ENCODE measurements at regions not wholly inside any gene's neighbourhood (a gene's known extent, or its start where the extent isn't known, plus 50 kb on each side); places are given as distances from the start of the nearest gene placed in this dataset.

DNA sequence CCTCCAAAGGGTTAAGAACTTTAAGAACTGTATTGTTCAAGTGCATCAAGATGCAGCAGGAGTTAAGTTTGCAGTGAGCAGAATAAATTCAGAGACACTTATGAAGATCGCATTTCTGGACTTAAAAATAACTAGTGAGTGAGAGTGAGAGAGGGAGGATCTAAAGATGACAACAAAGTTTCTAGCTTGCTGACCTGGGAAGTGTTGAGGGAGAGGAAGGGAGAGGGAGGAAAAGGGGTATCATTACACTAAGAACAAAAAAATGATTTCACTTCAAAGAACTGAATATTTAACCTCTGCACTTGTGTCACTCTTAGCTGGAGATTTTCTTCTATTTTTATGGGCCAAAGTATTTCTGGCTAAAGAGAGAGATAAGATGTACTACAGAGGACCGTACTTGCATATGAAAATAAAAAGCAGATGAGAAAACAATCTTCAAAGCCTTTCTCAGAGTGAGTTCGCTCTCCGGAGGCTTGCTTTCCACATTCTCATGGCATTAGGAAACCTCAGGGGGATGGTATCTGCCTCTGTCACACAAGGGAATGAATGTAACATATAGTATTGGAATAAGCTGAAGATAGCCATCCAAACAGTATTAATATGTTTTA, 91.4 kb upstream of the TJP1 start:
- no peak for DNase-seq

DNA sequence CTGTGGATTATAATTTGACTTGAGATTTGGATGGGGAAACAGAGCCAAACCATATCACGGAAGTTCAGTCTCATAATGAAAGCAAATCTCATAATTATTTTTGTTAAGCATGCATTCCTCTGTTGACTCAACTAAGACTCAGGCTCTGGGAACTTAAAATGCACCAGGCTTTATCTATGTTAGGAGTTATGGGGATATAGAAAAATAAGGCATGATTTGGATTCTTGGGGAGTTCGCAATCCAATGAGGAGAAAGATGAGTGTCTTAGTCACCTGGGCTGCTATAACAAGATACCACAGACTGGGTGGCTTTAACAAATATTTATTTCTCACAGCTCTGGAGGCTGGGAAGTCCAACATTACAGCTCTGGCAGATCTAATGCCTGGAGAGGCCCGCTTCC, 89.4 kb upstream of the TJP1 start:
- no peak for DNase-seq

DNA sequence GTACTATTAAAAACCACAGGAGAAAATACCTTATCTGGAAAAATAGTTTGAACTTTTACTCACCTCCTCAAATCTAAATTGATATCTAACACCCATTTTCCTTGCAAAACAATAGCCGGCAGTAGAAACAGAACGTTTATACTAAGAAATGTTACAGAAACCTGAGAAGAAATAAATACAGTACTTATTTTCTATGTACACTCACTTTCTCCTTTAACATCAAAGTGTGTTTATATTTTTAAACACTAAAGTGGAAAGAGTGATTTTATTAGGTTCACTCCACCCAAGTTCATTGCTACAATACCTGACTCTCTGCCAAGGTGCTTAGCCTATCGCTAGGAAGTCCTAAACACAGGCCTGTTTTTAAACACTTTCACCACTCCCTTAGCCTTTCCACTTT, 87.8 kb upstream of the TJP1 start:
- DNase-seq, result no peak

DNA sequence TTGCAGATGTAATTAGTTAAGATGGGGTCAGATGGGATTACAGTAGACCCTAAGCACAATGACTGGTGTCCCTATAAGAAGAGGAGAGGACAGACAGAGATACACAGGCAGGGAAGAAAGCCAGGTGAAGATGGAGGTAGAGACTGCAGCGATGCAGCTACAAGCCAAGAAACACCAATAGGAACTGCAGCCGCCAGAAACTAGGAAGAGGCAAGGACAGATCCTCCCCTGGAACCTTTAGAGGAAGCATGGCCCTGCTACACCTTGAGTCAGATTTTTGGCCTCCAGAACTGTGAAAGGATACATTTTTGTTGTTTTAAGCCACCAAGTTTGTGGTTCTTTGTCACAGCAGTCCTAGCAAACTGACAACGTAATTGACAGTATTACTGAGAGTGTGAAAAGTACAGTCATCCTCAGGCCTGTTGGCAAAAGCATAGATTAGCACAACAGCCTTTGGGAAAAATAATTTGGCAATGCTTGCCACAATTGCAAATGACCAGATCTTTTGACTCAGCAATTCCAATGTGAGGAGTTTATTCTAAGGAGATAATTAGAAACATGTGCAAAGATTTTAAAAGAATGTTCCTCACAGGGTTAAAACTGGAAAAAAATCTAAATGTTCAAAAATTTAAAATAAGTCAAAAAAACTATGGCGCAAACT, 82.6 kb upstream of the TJP1 start:
- no peak for DNase-seq

- no peak for DNase-seq
Measured at GRCh38 chr15:29903785-29904464, 81.7 kb upstream of the TJP1 start.

DNA sequence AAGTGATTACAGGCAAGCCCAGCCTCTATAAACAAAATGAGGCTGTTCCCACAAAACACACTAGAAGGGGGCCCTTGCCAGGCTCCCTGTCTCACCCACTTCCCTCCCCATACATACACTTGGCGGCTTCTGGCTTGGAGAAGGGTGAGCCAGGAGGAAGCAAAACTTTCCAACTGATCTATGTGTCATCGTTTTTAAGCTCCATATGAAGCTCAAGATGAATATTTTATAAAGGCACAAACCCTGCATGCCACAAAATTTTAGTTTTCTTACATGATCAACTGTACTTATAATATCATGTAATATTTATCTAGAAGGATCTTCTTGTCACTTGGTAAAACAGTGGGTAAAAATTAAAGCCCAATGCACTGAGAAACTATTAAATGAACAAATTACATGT, 80.8 kb upstream of the TJP1 start:
- DNase-seq, result no peak

- no peak for DNase-seq
Measured at GRCh38 chr15:29900237-29901189, 78.2 kb upstream of the TJP1 start.

GRCh38 chr15:29896062-29896461, 73.8 kb upstream of the TJP1 start:
- DNase-seq, result no peak

DNA sequence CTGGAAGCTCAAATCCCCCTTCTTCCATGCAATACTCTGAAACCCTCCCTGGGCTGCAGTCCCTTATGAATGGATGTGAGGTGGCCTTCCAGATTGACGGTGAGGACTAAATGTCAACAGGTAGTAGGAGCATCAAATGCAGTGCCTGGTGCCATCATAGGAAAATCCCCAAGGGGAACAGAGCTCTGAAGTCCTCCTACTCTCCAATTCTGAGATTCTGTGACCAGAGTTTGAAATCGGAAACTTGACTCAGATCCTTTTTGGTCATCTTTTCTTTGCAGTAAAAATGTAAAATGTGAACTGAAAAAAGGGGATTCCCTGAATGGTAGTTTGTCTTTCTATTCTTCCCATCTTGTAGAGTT, 68.8 kb upstream of the TJP1 start:
- DNase-seq, result no peak

DNA sequence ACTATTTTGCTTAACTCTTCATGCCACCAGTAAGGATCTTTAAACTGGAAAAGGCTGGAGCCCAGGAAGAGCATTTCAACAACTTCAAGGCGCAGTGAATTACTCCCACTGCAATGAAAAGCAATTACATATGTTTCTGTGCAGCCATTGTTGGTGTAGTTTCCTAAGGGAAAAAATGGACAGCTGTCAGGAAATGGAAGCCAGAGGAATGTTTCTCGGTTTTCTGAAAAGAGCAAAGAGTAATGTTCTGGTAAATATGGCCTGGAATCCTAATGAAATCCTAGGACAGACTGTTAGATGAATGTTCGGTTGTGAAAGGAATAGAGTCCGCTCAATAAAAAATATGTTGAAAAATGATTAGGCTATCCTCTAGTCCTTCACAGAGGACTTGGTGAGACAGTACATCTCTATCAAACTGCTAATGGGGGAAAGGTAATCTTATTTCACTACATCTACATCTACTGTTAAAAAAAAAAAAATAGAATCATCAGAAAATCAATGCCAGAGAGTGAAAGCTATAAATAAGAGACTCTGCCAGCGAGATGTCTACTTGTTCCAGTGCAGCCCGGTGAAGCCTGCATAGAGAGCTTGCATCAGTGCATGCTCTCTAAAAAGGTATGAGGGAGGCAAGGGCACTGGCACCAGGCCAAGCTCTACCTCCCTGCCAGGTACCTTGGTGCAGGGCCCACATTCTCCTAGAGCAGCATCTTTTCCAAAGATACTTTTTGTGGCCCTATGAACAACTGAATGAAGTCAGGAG, 68.2 kb upstream of the TJP1 start:
- DNase-seq, result no peak

- DNase-seq, result no peak
Measured at GRCh38 chr15:29889542-29890329, 67.5 kb upstream of the TJP1 start.

DNA sequence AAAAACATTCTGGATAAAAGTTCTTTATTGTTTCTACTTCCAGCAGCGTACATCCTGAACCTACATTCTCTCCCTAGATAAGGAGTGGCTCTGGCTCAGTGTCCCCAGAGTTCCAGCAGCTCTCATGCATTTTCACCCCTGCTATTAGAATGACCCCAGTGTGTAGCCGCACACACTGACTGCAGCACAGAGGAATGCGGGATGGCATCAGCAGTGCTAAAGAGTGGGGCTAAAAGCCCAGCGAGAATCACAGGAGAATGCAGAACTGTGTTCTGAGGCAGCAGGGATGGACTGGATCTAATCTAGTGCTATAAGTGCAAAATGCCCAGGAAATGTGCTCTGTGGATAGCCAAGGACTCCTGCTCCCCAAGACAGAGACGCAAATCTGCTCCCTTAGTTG, 66.4 kb upstream of the TJP1 start:
- no peak for DNase-seq

DNA sequence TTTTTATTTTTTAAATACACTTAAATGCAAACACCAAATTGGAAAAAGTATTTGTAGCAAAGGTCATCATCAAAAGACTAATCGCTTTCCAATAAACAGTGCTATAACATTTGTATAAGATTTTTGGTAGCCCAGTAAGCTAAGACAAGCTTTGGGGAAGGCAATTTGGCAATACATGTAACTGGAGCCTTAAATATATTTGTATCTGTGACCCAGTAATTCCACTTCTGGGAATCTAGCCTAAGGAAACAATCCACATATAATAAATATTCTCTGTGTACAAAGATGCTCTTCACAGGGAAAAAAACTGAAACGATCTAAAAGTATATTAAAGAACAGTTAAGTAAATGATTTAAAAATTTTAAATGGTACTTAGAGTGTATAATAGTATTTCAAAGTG, 65.5 kb upstream of the TJP1 start:
- no peak for DNase-seq

DNA sequence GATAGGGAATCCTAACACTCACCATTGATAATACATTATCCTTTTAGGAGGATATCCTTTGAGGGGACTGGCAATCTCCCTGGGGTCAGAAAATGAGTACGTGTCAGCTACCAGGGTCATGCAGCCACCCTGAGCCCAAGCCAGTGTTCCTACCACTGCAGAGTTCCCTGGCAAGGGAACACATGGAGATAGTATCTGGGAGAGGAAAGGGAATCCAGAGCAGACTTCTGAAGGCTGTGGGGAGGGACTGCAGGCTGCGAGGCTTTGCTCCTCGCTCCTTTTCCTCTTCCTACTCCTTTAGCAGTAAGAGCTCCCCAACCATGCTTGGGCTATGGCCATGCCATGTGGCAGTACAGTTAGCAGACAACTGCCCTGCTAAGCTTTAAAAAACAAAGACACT, 62.9 kb upstream of the TJP1 start:
- no peak for DNase-seq

- DNase-seq, result no peak
Measured at GRCh38 chr15:29883126-29883525, 60.9 kb upstream of the TJP1 start.

GRCh38 chr15:29880886-29881285, 58.6 kb upstream of the TJP1 start:
- no peak for DNase-seq

DNA sequence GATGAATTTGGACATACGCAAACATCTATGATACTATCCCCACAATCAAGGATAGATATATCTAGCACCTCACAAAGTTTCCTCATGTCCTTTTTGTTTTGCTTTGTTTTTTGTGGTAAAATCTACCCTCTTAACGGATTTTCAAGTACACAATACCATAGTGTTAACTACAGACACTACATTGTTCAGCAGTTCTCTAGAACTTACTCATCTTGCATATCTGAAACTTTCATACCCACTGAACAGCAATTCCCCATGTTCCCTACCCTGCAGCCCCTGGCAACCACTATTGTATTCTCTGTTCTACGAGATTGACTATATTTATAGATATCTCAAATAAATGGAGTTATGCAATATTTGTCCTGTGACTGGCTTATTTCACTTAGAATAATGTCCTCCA, 58.1 kb upstream of the TJP1 start:
- no peak for DNase-seq

DNA sequence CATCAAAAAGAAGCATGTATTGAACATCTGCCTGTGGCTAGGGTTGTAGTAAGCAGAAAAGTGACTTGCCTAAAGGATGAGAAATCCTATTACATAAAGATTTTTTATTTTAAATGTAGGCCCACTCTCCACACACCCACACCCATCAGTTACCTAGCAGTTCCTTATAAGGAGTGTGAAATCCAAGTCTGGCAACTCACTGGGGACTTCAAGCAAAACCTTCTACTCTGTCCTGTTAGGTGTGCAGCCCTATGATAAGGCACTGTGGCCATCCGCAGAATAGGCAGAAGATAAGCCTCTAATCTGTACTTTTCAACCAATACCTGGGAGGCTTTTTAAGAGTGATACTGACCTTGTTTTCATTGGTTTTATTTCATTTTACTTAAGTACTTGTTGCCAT, 52.7 kb upstream of the TJP1 start:
- no peak for DNase-seq

DNA sequence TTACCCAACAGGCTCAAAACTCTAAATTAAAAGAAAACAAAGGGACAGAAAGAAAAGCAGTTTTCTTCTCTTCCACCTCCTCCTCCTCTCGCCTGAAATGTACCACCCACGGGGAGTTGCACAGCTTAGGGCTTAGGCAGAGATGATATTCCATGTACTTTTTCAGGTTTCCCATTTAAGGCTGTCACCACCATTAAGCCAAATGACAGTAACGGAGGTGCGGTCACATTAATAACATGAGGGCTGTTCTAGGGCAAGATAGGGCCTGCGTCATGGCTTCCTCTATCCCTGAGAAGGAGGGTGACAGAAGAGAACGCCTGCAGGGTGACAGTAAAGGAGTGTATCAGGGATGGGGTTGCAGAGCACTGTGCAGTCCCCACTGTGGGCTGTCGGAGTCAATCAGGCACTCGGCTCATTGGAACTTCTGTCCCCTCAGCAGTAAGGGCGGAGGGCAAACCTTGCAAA, 51.7 kb upstream of the TJP1 start:
- no peak for DNase-seq

DNA sequence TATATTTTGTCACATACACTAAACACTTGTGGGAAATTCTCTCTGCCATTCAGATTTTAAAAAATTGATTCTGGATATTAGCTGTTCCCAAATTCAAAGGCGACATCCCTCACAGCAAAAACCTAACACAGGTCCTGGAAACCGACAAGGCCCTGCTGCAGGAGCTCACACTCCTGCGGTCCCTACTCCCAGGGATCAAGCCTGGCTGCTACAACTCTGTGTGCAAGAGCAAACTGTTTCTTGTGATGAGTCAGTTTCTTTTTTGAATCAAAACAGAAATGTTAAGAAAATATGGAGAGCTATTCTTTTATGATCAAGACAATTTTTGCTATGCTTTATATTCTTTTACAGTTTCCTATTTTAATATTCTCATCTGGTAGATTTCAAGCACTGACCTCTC, 51.0 kb upstream of the TJP1 start:
- DNase-seq, result no peak

GRCh38 chr15:29872716-29873115, 50.4 kb upstream of the TJP1 start:
- DNase-seq, result no peak

Data from T-helper 1 cell (primary cell).